ENCODE measurements at regions not wholly inside any gene's neighbourhood (a gene's known extent, or its start where the extent isn't known, plus 50 kb on each side); places are given as distances from the start of the nearest gene placed in this dataset.

DNA sequence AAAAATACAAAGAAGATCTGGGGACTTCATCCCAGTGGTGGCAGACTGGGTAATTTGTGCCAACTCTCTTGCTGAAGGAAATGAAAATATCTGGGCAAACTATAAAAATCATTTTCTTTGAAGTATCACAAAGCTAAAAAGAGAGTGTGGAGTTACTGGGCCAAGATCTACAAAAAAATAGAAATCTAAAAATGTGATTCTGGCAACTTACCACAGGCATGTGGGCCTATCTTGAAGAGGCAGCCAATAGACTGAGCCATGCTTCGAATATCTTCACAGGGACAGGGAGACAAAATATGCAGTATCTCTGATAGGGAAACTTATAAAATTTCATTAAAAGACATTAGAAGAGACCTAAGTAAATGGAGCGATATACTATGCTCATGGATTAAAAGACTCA lies 168.8 kb downstream of the RCHY1 start:
- no peaks in the 10 kb centered on the region for H3K4me1 ChIP-seq (ENCODE audit: control insufficient read depth in 1 of 2, insufficient read depth in 2 of 2, low read length in 2 of 2)
- no peak overlapping the region for H3K9ac ChIP-seq (ENCODE audit: low read length)
- no peak overlapping the region for H2BK12ac ChIP-seq (ENCODE audit: low read length)
- H4K8ac ChIP-seq (ENCODE audit: low read depth, low read length): no peak overlapping the region
- no peak overlapping the region for H3K4me2 ChIP-seq (ENCODE audit: low read length)
- H4K91ac ChIP-seq (ENCODE audit: low read depth, low read length): no peak overlapping the region
- no peaks in the 10 kb centered on the region for H3K36me3 ChIP-seq (ENCODE audit: control insufficient read depth in 1 of 2, insufficient read depth in 2 of 2, low read length in 2 of 2)
- no peak overlapping the region for H4K12ac ChIP-seq (ENCODE audit: low read depth, low read length)
- no peak overlapping the region for H3K18ac ChIP-seq (ENCODE audit: low read length)
- H3K9me3 ChIP-seq (ENCODE audit: insufficient read depth, low read depth, low read length): peaks cover 2% of the 10 kb centered on the region
- H3K79me2 ChIP-seq (ENCODE audit: control insufficient read depth, insufficient read depth, low read length, poor library complexity): no peaks in the 10 kb centered on the region
- H3K14ac ChIP-seq (ENCODE audit: low read length): no peak overlapping the region
- no peaks in the 10 kb centered on the region for H3K79me1 ChIP-seq (ENCODE audit: low read length)
- WGBS (ENCODE audit: extremely low coverage, insufficient coverage, insufficient read length): no CpG with 5 or more reads among the region's 2 CpGs
- no peak overlapping the region for H2AFZ ChIP-seq (ENCODE audit: insufficient read depth, low read length, poor library complexity)
- no peak overlapping the region for H3K4ac ChIP-seq (ENCODE audit: low read depth, low read length)
- H3K27me3 ChIP-seq (ENCODE audit: insufficient read depth, low read length): no peaks in the 10 kb centered on the region
- H3K23ac ChIP-seq (ENCODE audit: low read length): no peak overlapping the region
- DNase-seq: no peak
- H2BK120ac ChIP-seq (ENCODE audit: insufficient read depth, low read length, poor library complexity): no peak overlapping the region
- no peak overlapping the region for H2AK5ac ChIP-seq (ENCODE audit: low read length)
- no peak overlapping the region for H2BK5ac ChIP-seq (ENCODE audit: low read depth, low read length, poor library complexity)
- H3K27ac ChIP-seq (ENCODE audit: low read depth, low read length): no peak overlapping the region
- H3K4me3 ChIP-seq (ENCODE audit: low read depth, low read length): no peak overlapping the region

DNA sequence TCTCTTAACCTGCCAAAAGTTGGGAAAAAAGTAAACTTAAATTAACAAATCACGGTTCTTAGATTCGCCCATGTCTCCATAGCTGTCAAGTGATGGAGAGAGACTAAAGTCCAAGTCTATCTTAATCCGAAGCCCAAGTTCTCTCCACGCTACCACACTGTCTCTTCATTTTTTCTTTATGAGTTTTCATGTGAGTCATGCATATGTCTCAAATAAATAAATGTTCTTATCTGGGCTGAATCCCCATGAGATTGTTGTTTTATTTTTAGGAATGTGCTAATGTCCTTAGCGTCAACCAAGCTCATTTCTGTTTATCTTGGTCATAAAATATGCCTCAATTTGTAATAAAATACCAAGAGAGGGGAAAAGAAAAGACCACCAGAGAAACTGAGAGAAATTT lies 169.3 kb downstream of the RCHY1 start:
- no peaks in the 10 kb centered on the region for H3K4me1 ChIP-seq (ENCODE audit: control insufficient read depth in 1 of 2, insufficient read depth in 2 of 2, low read length in 2 of 2)
- no peak overlapping the region for H3K4me2 ChIP-seq (ENCODE audit: low read length)
- H3K27ac ChIP-seq (ENCODE audit: low read depth, low read length): no peak overlapping the region
- no CpG with 5 or more reads among the region's 5 CpGs for WGBS (ENCODE audit: extremely low coverage, insufficient coverage, insufficient read length)
- H2BK5ac ChIP-seq (ENCODE audit: low read depth, low read length, poor library complexity): no peak overlapping the region
- H3K79me2 ChIP-seq (ENCODE audit: control insufficient read depth, insufficient read depth, low read length, poor library complexity): no peaks in the 10 kb centered on the region
- no peak overlapping the region for H3K14ac ChIP-seq (ENCODE audit: low read length)
- H2AFZ ChIP-seq (ENCODE audit: insufficient read depth, low read length, poor library complexity): no peak overlapping the region
- H4K8ac ChIP-seq (ENCODE audit: low read depth, low read length): no peak overlapping the region
- no peak overlapping the region for H3K18ac ChIP-seq (ENCODE audit: low read length)
- H2AK5ac ChIP-seq (ENCODE audit: low read length): no peak overlapping the region
- no peak overlapping the region for H4K91ac ChIP-seq (ENCODE audit: low read depth, low read length)
- peak in 1 of 2 donors; percentile 2 for DNase-seq
- no peak overlapping the region for H3K4me3 ChIP-seq (ENCODE audit: low read depth, low read length)
- H3K9ac ChIP-seq (ENCODE audit: low read length): no peak overlapping the region
- no peak overlapping the region for H3K4ac ChIP-seq (ENCODE audit: low read depth, low read length)
- H3K79me1 ChIP-seq (ENCODE audit: low read length): no peaks in the 10 kb centered on the region
- H2BK12ac ChIP-seq (ENCODE audit: low read length): no peak overlapping the region
- H2BK120ac ChIP-seq (ENCODE audit: insufficient read depth, low read length, poor library complexity): no peak overlapping the region
- no peaks in the 10 kb centered on the region for H3K36me3 ChIP-seq (ENCODE audit: control insufficient read depth in 1 of 2, insufficient read depth in 2 of 2, low read length in 2 of 2)
- H3K9me3 ChIP-seq (ENCODE audit: insufficient read depth, low read depth, low read length): no peaks in the 10 kb centered on the region
- no peaks in the 10 kb centered on the region for H3K27me3 ChIP-seq (ENCODE audit: insufficient read depth, low read length)
- no peak overlapping the region for H3K23ac ChIP-seq (ENCODE audit: low read length)
- no peak overlapping the region for H4K12ac ChIP-seq (ENCODE audit: low read depth, low read length)

DNA sequence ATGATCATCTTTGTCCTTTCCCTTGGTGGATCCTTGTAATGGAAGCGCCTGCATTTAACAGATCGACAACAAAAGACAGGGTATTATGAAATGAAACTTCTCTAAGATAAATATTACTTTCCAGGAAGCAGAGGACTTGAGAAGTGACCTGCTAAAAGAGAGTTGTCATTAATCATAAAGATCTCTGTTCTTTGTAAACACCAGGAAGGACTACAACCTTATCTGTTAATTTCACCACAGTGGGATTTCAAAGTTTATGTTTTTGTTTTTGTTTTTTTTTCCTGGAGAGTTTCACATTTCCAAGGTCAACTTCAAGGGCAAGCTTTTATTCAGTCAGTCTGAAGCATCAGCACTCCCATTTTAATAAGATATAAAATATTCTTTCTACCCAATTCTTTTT lies 170.9 kb downstream of the RCHY1 start:
- no peak overlapping the region for H3K4me2 ChIP-seq (ENCODE audit: low read length)
- no peak overlapping the region for H2BK12ac ChIP-seq (ENCODE audit: low read length)
- H3K4me3 ChIP-seq (ENCODE audit: low read depth, low read length): no peak overlapping the region
- H2AFZ ChIP-seq (ENCODE audit: insufficient read depth, low read length, poor library complexity): no peak overlapping the region
- no peak overlapping the region for H3K4ac ChIP-seq (ENCODE audit: low read depth, low read length)
- no peak overlapping the region for H3K23ac ChIP-seq (ENCODE audit: low read length)
- no peak overlapping the region for H4K91ac ChIP-seq (ENCODE audit: low read depth, low read length)
- no peaks in the 10 kb centered on the region for H3K36me3 ChIP-seq (ENCODE audit: control insufficient read depth in 1 of 2, insufficient read depth in 2 of 2, low read length in 2 of 2)
- no CpG with 5 or more reads among the region's 2 CpGs for whole genome bisulfite sequencing (ENCODE audit: extremely low coverage, insufficient coverage, insufficient read length)
- H3K27me3 ChIP-seq (ENCODE audit: insufficient read depth, low read length): no peaks in the 10 kb centered on the region
- H2BK5ac ChIP-seq (ENCODE audit: low read depth, low read length, poor library complexity): no peak overlapping the region
- no peak overlapping the region for H2AK5ac ChIP-seq (ENCODE audit: low read length)
- no peaks in the 10 kb centered on the region for H3K9me3 ChIP-seq (ENCODE audit: insufficient read depth, low read depth, low read length)
- no peaks in the 10 kb centered on the region for H3K79me2 ChIP-seq (ENCODE audit: control insufficient read depth, insufficient read depth, low read length, poor library complexity)
- H3K4me1 ChIP-seq (ENCODE audit: control insufficient read depth in 1 of 2, insufficient read depth in 2 of 2, low read length in 2 of 2): no peaks in the 10 kb centered on the region
- no peak overlapping the region for H3K9ac ChIP-seq (ENCODE audit: low read length)
- no peak overlapping the region for H3K14ac ChIP-seq (ENCODE audit: low read length)
- H4K12ac ChIP-seq (ENCODE audit: low read depth, low read length): no peak overlapping the region
- no peak overlapping the region for H4K8ac ChIP-seq (ENCODE audit: low read depth, low read length)
- H3K18ac ChIP-seq (ENCODE audit: low read length): no peak overlapping the region
- H2BK120ac ChIP-seq (ENCODE audit: insufficient read depth, low read length, poor library complexity): no peak overlapping the region
- H3K27ac ChIP-seq (ENCODE audit: low read depth, low read length): no peak overlapping the region
- no peak for DNase-seq
- no peaks in the 10 kb centered on the region for H3K79me1 ChIP-seq (ENCODE audit: low read length)

DNA sequence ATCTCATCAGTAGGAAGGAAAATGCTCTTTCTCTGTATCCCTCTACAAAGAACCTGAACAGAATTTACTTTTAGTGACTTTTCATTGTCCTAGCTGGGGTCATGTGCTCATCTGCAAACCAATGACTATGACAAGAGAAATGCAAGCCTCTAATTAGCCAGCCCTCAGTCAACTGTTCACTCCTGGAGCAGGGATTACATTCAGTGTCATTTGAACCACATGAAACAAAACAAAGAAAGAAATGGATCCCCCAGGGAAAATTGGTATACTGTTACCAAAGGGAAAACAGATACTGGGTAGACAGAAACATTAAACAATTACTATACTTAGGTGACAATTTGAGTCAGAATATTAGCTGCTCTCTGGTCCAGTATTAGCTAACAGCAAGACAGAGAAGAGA lies 173.6 kb downstream of the RCHY1 start:
- no peaks in the 10 kb centered on the region for H3K4me1 ChIP-seq (ENCODE audit: control insufficient read depth in 1 of 2, insufficient read depth in 2 of 2, low read length in 2 of 2)
- H3K18ac ChIP-seq (ENCODE audit: low read length): no peak overlapping the region
- no peaks in the 10 kb centered on the region for H3K79me2 ChIP-seq (ENCODE audit: control insufficient read depth, insufficient read depth, low read length, poor library complexity)
- no peak overlapping the region for H3K9ac ChIP-seq (ENCODE audit: low read length)
- no peaks in the 10 kb centered on the region for H3K79me1 ChIP-seq (ENCODE audit: low read length)
- H3K14ac ChIP-seq (ENCODE audit: low read length): no peak overlapping the region
- no peak overlapping the region for H4K91ac ChIP-seq (ENCODE audit: low read depth, low read length)
- DNase-seq: no peak
- no peaks in the 10 kb centered on the region for H3K36me3 ChIP-seq (ENCODE audit: control insufficient read depth in 1 of 2, insufficient read depth in 2 of 2, low read length in 2 of 2)
- no peak overlapping the region for H2BK12ac ChIP-seq (ENCODE audit: low read length)
- H3K27me3 ChIP-seq (ENCODE audit: insufficient read depth, low read length): no peaks in the 10 kb centered on the region
- H4K8ac ChIP-seq (ENCODE audit: low read depth, low read length): no peak overlapping the region
- no peak overlapping the region for H2BK5ac ChIP-seq (ENCODE audit: low read depth, low read length, poor library complexity)
- H3K4ac ChIP-seq (ENCODE audit: low read depth, low read length): no peak overlapping the region
- no peak overlapping the region for H3K27ac ChIP-seq (ENCODE audit: low read depth, low read length)
- no peak overlapping the region for H3K23ac ChIP-seq (ENCODE audit: low read length)
- H4K12ac ChIP-seq (ENCODE audit: low read depth, low read length): no peak overlapping the region
- no peak overlapping the region for H2AK5ac ChIP-seq (ENCODE audit: low read length)
- H2AFZ ChIP-seq (ENCODE audit: insufficient read depth, low read length, poor library complexity): no peak overlapping the region
- no peak overlapping the region for H2BK120ac ChIP-seq (ENCODE audit: insufficient read depth, low read length, poor library complexity)
- no peak overlapping the region for H3K4me2 ChIP-seq (ENCODE audit: low read length)
- H3K4me3 ChIP-seq (ENCODE audit: low read depth, low read length): no peak overlapping the region
- H3K9me3 ChIP-seq (ENCODE audit: insufficient read depth, low read depth, low read length): no peaks in the 10 kb centered on the region

Data from trophoblast cell (in vitro differentiated cells and primary cell).